Keratinocyte (primary cell): ENCODE measurements at regions not wholly inside any gene's neighbourhood (a gene's known extent, or its start where the extent isn't known, plus 50 kb on each side); places are given as distances from the start of the nearest gene placed in this dataset.

ENCODE experiments used
- DNase-seq: peaks from one replicate; pipeline ENCODE4 v3.0.0-alpha.2; 2011; ENCODE audit warnings: low read depth, missing footprints, low spot score
- FAIRE-seq: peaks from 2 replicates; lab custom pipeline; 2011; peaks lifted over from hg19 to GRCh38; lab: Jason Lieb, UNC
- H2AFZ ChIP-seq: 2 replicates; pipeline ENCODE4 v1.6.0; 2012; ENCODE audit warnings: low read length, control low read depth, inconsistent platforms; ENCODE audit not compliant: control insufficient read depth
- H3K27ac ChIP-seq: 2 replicates; pipeline ENCODE4 v1.5.1; 2011; ENCODE audit warnings: low read length; ENCODE audit not compliant: control insufficient read depth, insufficient read depth
- H3K27me3 ChIP-seq: 3 replicates; pipeline ENCODE4 v1.6.0; 2011; ENCODE audit warnings: low read length; ENCODE audit not compliant: control insufficient read depth, insufficient read depth; ENCODE audit errors: extremely low read depth
- H3K36me3 ChIP-seq, 2 experiments: 2 replicates in 1 of 2; 3 replicates in 1 of 2; pipeline ENCODE4 v1.5.1; 2011; ENCODE audit warnings: low read length in 2 of 2, mild to moderate bottlenecking in 1 of 2; ENCODE audit not compliant: control insufficient read depth in 2 of 2, insufficient read depth in 2 of 2; ENCODE audit errors: extremely low read depth in 1 of 2
- H3K4me1 ChIP-seq: 3 replicates; pipeline ENCODE4 v1.5.1; 2011; ENCODE audit warnings: low read length; ENCODE audit not compliant: control insufficient read depth, insufficient read depth; ENCODE audit errors: extremely low read depth
- H3K4me2 ChIP-seq: 3 replicates; pipeline ENCODE4 v1.6.0; 2011; ENCODE audit warnings: low read depth, low read length; ENCODE audit not compliant: control insufficient read depth, insufficient read depth; ENCODE audit errors: extremely low read depth
- H3K4me3 ChIP-seq, 3 experiments: fragments of 200-600 bp in 1 of 3; sonication (generic) in 1 of 3; 2 replicates in 2 of 3; 3 replicates in 1 of 3; pipeline ENCODE4 v1.5.1; 2011 to 2016; ENCODE audit warnings: low read length in 3 of 3, mild to moderate bottlenecking in 3 of 3, control low read depth in 2 of 3, inconsistent platforms in 1 of 3, low read depth in 1 of 3, mixed read lengths in 1 of 3, mixed run types in 1 of 3, moderate library complexity in 1 of 3; ENCODE audit not compliant: control insufficient read depth in 2 of 3, insufficient read depth in 2 of 3; ENCODE audit errors: extremely low read depth in 1 of 3
- H3K79me2 ChIP-seq: 2 replicates; pipeline ENCODE4 v1.6.0; 2012; ENCODE audit warnings: low read length; ENCODE audit not compliant: control insufficient read depth, insufficient read depth
- H3K9ac ChIP-seq: 3 replicates; pipeline ENCODE4 v1.6.0; 2011; ENCODE audit warnings: low read length; ENCODE audit not compliant: control insufficient read depth, insufficient read depth; ENCODE audit errors: extremely low read depth
- H3K9me1 ChIP-seq: 3 replicates; pipeline ENCODE4 v1.6.0; 2011; ENCODE audit warnings: low read length; ENCODE audit not compliant: control insufficient read depth, insufficient read depth; ENCODE audit errors: extremely low read depth
- H3K9me3 ChIP-seq: 2 replicates; pipeline ENCODE4 v1.5.1; 2012; ENCODE audit warnings: low read depth, low read length; ENCODE audit not compliant: control insufficient read depth
- H4K20me1 ChIP-seq: 3 replicates; pipeline ENCODE4 v1.6.0; 2011; ENCODE audit warnings: low read length; ENCODE audit not compliant: control insufficient read depth, insufficient read depth; ENCODE audit errors: extremely low read depth
- CTCF ChIP-seq, 3 experiments: IDR thresholded peaks in 1 of 3; conservative IDR thresholded peaks in 1 of 3; optimal IDR thresholded peaks in 1 of 3; 2 replicates in 2 of 3; 3 replicates in 1 of 3; pipeline versions ENCODE3 to v1.5.1; 2011; ENCODE audit warnings: low read length in 3 of 3, mild to moderate bottlenecking in 3 of 3, moderate library complexity in 2 of 3, control low read depth in 1 of 3, inconsistent platforms in 1 of 3; ENCODE audit not compliant: insufficient read depth in 2 of 3; ENCODE audit errors: extremely low read depth in 1 of 3
- EZH2 ChIP-seq: IDR thresholded peaks from one replicate; pipeline ENCODE4 v1.6.1; 2012; ENCODE audit warnings: inconsistent platforms, mild to moderate bottlenecking, low read length, moderate library complexity
- dilution Hi-C: fragments of 300-500 bp; cut with MboI; formaldehyde crosslinking; loops from one replicate; pipeline ENCODE4 v1.7.0; 2020; ENCODE audit warnings: low sequenced_read_pairs; ENCODE audit not compliant: extremely low pct_ligation_motif_present

- H2AFZ ChIP-seq = no peak overlapping the region
- dilution Hi-C loops = no loop called here
- H3K4me3 ChIP-seq = no peak overlapping the region
- H3K9me3 ChIP-seq = no peaks in the 10 kb centered on the region
- no peak overlapping the region for H3K4me2 ChIP-seq
- DNase-seq (no peak), FAIRE-seq (no peak)
- no peak overlapping the region for H3K27ac ChIP-seq
- H3K36me3 ChIP-seq = no peaks in the 10 kb centered on the region
- H3K9ac ChIP-seq = no peak overlapping the region
- H3K79me2 ChIP-seq = no peaks in the 10 kb centered on the region
- H3K4me1 ChIP-seq = no peaks in the 10 kb centered on the region
- no peaks in the 10 kb centered on the region for H4K20me1 ChIP-seq
- TF ChIP-seq CTCF (optimal IDR thresholded peaks at IDR 0.05 in 1 of 3, IDR thresholded peaks at IDR 0.05 in 1 of 3, conservative IDR thresholded peaks at IDR 0.05 in 1 of 3; ENCODE audit: extremely low read depth in 1 of 3, insufficient read depth in 2 of 3, low read length in 3 of 3) (no peak), EZH2 (no peak)
- H3K9me1 ChIP-seq = no peaks in the 10 kb centered on the region
- no peaks in the 10 kb centered on the region for H3K27me3 ChIP-seq
Observed at GRCh38 chr3:21889166-21889565, 138.2 kb upstream of the ZNF385D start.

GRCh38 chr3:21892104-21892503, 141.1 kb upstream of the ZNF385D start:
- Histone ChIP-seq H4K20me1 (no peaks in the 10 kb centered on the region), H2AFZ (no peak overlapping the region), H3K4me2 (no peak overlapping the region), H3K9me1 (no peaks in the 10 kb centered on the region), H3K9ac (no peak overlapping the region), H3K4me1 (no peaks in the 10 kb centered on the region), H3K27me3 (no peaks in the 10 kb centered on the region), H3K36me3 (no peaks in the 10 kb centered on the region), H3K79me2 (no peaks in the 10 kb centered on the region), H3K9me3 (no peaks in the 10 kb centered on the region), H3K4me3 (no peak overlapping the region), H3K27ac (no peak overlapping the region)
- dilution Hi-C loops = no loop called here
- DNase-seq (no peak), FAIRE-seq (no peak)
- no peak for TF ChIP-seq EZH2
- no peak for TF ChIP-seq CTCF (optimal IDR thresholded peaks at IDR 0.05 in 1 of 3, IDR thresholded peaks at IDR 0.05 in 1 of 3, conservative IDR thresholded peaks at IDR 0.05 in 1 of 3; ENCODE audit: extremely low read depth in 1 of 3, insufficient read depth in 2 of 3, low read length in 3 of 3)
